ENCODE measurements at regions not wholly inside any gene's neighbourhood (a gene's known extent, or its start where the extent isn't known, plus 50 kb on each side); places are given as distances from the start of the nearest gene placed in this dataset.
"Not testable (repeated sequence)": the region's sequence is repeated elsewhere in the genome, so short reads cannot be mapped to it uniquely, and the experiment has no call there.

DNA sequence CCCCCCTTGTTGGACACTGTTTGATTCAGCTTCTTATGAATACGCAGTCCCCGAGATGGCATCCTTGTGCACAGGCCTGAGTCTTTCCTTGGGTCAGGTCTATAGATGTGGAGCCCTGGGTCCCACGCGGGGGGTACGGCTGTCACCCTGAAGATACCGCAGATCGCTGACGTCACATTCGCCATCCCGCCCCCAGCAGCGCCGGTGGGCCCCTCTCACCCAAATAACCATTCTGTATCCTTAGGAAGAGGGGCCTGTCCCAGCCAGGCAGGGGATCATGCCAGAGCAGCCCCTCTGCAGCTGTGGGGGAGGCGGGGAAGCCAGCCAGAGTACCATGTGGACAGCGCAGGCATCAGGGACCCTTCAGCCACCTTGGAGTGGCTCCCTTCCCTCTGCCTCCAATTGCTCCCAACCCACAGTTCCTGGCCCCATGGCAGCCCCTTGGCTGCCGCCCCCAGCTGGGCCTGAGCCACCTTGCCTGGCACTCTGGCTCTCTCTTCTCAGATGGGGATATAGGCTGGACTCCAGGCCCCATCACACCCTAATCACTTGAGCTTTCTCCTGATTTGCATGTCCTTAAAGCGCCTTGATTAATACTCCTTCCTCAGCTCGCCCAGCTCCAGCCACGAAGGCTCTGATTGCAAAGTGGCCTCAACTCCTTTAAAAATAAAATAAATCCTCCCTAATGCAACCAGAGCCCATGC, 189.8 kb downstream of the C9orf50 start:
- POLR2A ChIA-PET (ENCODE audit: unreplicated experiment): no interaction called here

GRCh38 chr9:129428864-129429577, 191.9 kb downstream of the C9orf50 start:
- ChIA-PET POLR2A (ENCODE audit: unreplicated experiment) (no interaction called here), CTCF (no interaction called here)
- H3K9me3 ChIP-seq (ENCODE audit: low read length): no peaks in the 10 kb centered on the region
- H3K36me3 ChIP-seq (ENCODE audit: low read depth, low read length): no peaks in the 10 kb centered on the region
- intact Hi-C loops (cut with micrococcal nuclease): no loop called here
- no peak for DNase-seq
- no peak overlapping the region for H3K9ac ChIP-seq (ENCODE audit: low read length)
- H4K20me1 ChIP-seq (ENCODE audit: low read length): no peaks in the 10 kb centered on the region
- no TSS peak for BruUV-seq (replicated peaks)
- no peak overlapping the region for H3K4me3 ChIP-seq (ENCODE audit: low read length)
- no peaks in the 10 kb centered on the region for H3K9me2 ChIP-seq (replicated peaks; ENCODE audit: low read length)
- ATAC-seq: no peak
- no peaks in the 10 kb centered on the region for H3K79me2 ChIP-seq (ENCODE audit: low read length)
- no peaks in the 10 kb centered on the region for H3F3A ChIP-seq (ENCODE audit: low read length, unreplicated experiment)
- no peaks in the 10 kb centered on the region for H3K4me1 ChIP-seq (ENCODE audit: insufficient read depth, low read length)
- no peak for TF ChIP-seq CTCF (conservative IDR thresholded peaks at IDR 0.05; ENCODE audit: low read depth, low read length)
- TF ChIP-seq EZH2 (IDR thresholded peaks at IDR 0.05; ENCODE audit: low read length, unreplicated experiment): no peak
- no peak for TF ChIP-seq EZH2phosphoT487 (IDR thresholded peaks at IDR 0.05; ENCODE audit: borderline replicate concordance, low read length)
- no peak overlapping the region for H3K4me2 ChIP-seq (ENCODE audit: low read length)
- no peaks in the 10 kb centered on the region for H3K27me3 ChIP-seq (ENCODE audit: low read length)
- no peak overlapping the region for H3K27ac ChIP-seq (ENCODE audit: low read length)
- H2AFZ ChIP-seq (ENCODE audit: low read length): no peak overlapping the region

More for the DNA sequence above, 189.8 kb downstream of the C9orf50 start:
- Histone ChIP-seq H4K20me1 (ENCODE audit: low read length) (no peaks in the 10 kb centered on the region), H3F3A (ENCODE audit: low read length, unreplicated experiment) (no peaks in the 10 kb centered on the region), H3K4me3 (ENCODE audit: low read length) (no peak overlapping the region), H3K27ac (ENCODE audit: low read length) (no peak overlapping the region), H3K36me3 (ENCODE audit: low read depth, low read length) (no peaks in the 10 kb centered on the region), H3K9ac (ENCODE audit: low read length) (no peak overlapping the region), H3K9me3 (ENCODE audit: low read length) (no peaks in the 10 kb centered on the region), H3K4me2 (ENCODE audit: low read length) (no peak overlapping the region), H2AFZ (ENCODE audit: low read length) (no peak overlapping the region), H3K79me2 (ENCODE audit: low read length) (no peaks in the 10 kb centered on the region), H3K27me3 (ENCODE audit: low read length) (no peaks in the 10 kb centered on the region), H3K9me2 (replicated peaks; ENCODE audit: low read length) (no peaks in the 10 kb centered on the region), H3K4me1 (ENCODE audit: insufficient read depth, low read length) (no peaks in the 10 kb centered on the region)
- no peak for TF ChIP-seq CTCF (conservative IDR thresholded peaks at IDR 0.05; ENCODE audit: low read depth, low read length)
- TF ChIP-seq EZH2 (IDR thresholded peaks at IDR 0.05; ENCODE audit: low read length, unreplicated experiment): no peak
- no peak for TF ChIP-seq EZH2phosphoT487 (IDR thresholded peaks at IDR 0.05; ENCODE audit: borderline replicate concordance, low read length)
- intact Hi-C loops (cut with micrococcal nuclease): no loop called here
- no peak for DNase-seq
- BruUV-seq (replicated peaks): no TSS peak
- CTCF ChIA-PET: interaction anchor here (0.5 kb wide), 1 partner anchor 55 kb away, joined by 3 read pairs; no protein-coding TSS in a partner anchor
- ATAC-seq: no peak

DNA sequence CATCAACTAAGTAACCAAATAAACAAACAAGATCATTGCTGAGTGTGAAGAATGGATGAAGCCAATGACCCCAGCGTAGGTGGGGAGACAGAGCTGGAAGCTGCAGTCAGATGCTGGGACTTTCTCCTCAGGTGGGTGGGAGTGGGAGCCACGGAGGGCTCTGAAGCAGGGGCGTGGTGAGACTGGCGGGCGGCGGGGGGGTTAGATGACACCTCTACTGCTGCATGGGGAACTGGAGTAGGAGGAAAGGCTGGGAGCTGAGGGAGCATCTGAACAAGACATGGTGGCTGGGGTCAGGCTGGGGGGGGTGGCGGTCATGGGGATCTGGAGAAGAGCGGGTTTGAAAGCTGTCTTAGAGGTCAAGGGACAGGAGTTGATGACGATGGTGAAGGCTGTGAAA, 193.8 kb downstream of the C9orf50 start:
- no peaks in the 10 kb centered on the region for H3K9me2 ChIP-seq (replicated peaks; ENCODE audit: low read length)
- ATAC-seq (no peak), DNase-seq (no peak)
- BruUV-seq (replicated peaks): no TSS peak
- H4K20me1 ChIP-seq (ENCODE audit: low read length): no peaks in the 10 kb centered on the region
- TF ChIP-seq EZH2 (IDR thresholded peaks at IDR 0.05; ENCODE audit: low read length, unreplicated experiment) (no peak), CTCF (conservative IDR thresholded peaks at IDR 0.05; ENCODE audit: low read depth, low read length) (no peak), EZH2phosphoT487 (IDR thresholded peaks at IDR 0.05; ENCODE audit: borderline replicate concordance, low read length) (no peak)
- H3K27ac ChIP-seq (ENCODE audit: low read length): no peak overlapping the region
- no peaks in the 10 kb centered on the region for H3K27me3 ChIP-seq (ENCODE audit: low read length)
- H3K9ac ChIP-seq (ENCODE audit: low read length): no peak overlapping the region
- H3K4me1 ChIP-seq (ENCODE audit: insufficient read depth, low read length): no peaks in the 10 kb centered on the region
- no peaks in the 10 kb centered on the region for H3K79me2 ChIP-seq (ENCODE audit: low read length)
- intact Hi-C loops (cut with micrococcal nuclease): no loop called here
- H3K4me3 ChIP-seq (ENCODE audit: low read length): no peak overlapping the region
- no peaks in the 10 kb centered on the region for H3F3A ChIP-seq (ENCODE audit: low read length, unreplicated experiment)
- no peak overlapping the region for H2AFZ ChIP-seq (ENCODE audit: low read length)
- ChIA-PET POLR2A (ENCODE audit: unreplicated experiment) (no interaction called here), CTCF (no interaction called here)
- H3K9me3 ChIP-seq (ENCODE audit: low read length): no peaks in the 10 kb centered on the region
- H3K4me2 ChIP-seq (ENCODE audit: low read length): no peak overlapping the region
- no peaks in the 10 kb centered on the region for H3K36me3 ChIP-seq (ENCODE audit: low read depth, low read length)

GRCh38 chr9:129423755-129424154, 197.1 kb downstream of the C9orf50 start:
- H3K36me3 ChIP-seq (ENCODE audit: low read depth, low read length); H3K4me1 ChIP-seq (ENCODE audit: insufficient read depth, low read length); H3K27me3 ChIP-seq (ENCODE audit: low read length); H3K4me3 ChIP-seq (ENCODE audit: low read length); BruUV-seq (replicated peaks); H3K4me2 ChIP-seq (ENCODE audit: low read length); H3K79me2 ChIP-seq (ENCODE audit: low read length); H3K9me2 ChIP-seq (replicated peaks; ENCODE audit: low read length); CTCF ChIA-PET; H2AFZ ChIP-seq (ENCODE audit: low read length); H3K9ac ChIP-seq (ENCODE audit: low read length); H3K27ac ChIP-seq (ENCODE audit: low read length); H4K20me1 ChIP-seq (ENCODE audit: low read length); DNase-seq; H3K9me3 ChIP-seq (ENCODE audit: low read length); intact Hi-C loops (cut with micrococcal nuclease); POLR2A ChIA-PET (ENCODE audit: unreplicated experiment); ATAC-seq; H3F3A ChIP-seq (ENCODE audit: low read length, unreplicated experiment): not testable (repeated sequence)

Measured in PC-3 (cell line).